ENCODE measurements at regions not wholly inside any gene's neighbourhood (a gene's known extent, or its start where the extent isn't known, plus 50 kb on each side); places are given as distances from the start of the nearest gene placed in this dataset.

DNA sequence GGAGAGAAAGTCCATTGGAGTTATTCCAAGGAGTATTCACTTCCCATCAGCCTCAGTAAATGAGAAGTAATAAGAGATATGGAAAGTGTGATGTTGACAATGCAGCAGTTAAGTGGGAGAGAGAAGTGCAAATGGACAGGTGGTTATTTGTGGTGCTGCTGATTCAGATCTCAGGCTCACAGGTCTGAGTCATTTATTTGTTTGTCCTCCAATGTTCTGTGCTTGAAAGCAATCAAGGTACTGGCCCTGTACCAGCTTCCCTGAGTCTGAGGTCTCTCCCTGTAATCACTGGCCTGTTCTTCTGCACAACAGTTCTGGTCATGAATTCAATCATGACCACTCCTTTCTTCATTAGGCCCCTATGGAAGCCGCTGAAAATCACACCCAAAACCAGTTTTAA, 827.7 kb downstream of the MAFB start:
- peak in 1 of 2 donors; percentile 86 for ATAC-seq
- intact Hi-C loops (cut with DNase I), result no loop called here
- no peak for DNase-seq

DNA sequence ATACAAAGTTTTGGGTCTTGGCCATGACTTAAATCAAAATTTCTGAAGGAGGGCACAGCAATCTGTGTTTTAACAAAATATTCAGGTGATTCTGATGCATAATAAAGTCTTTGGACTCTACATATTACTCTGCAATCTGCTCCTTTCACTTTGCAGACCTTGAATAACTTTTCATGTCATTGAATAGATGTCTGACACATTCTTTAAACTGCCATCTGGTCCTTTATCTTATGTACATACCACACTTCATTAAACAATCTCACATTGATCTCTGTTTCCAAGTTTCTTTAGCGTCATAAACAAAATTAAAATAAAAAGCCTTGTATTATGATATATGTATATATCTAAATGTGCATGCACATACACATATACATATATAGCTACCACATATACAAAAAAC, 831.2 kb downstream of the MAFB start:
- intact Hi-C loops (cut with DNase I), result no loop called here
- DNase-seq, result no peak

DNA sequence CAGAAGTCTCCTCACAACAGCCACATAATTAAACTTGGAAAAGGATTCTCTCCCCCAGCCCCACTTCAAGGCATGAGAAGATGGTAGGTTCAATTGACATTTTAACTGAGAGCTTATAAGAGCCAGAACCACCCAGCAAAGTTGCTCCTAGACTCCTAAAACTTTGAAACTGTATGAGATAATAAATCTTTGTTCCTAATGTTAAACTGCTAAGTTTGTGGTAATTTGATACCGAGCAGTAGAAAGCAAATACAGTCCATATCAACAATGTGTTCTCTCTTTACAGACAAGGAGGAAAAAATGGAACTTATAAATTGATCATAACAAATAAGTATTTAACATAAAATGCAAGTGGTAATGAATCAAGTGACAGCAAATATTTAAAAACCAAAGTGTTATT, 831.8 kb downstream of the MAFB start:
- DNase-seq, result no peak
- intact Hi-C loops (cut with DNase I), result no loop called here
- ATAC-seq, result no peak

More for the DNA sequence above, 831.2 kb downstream of the MAFB start:
- ATAC-seq, result no peak

DNA sequence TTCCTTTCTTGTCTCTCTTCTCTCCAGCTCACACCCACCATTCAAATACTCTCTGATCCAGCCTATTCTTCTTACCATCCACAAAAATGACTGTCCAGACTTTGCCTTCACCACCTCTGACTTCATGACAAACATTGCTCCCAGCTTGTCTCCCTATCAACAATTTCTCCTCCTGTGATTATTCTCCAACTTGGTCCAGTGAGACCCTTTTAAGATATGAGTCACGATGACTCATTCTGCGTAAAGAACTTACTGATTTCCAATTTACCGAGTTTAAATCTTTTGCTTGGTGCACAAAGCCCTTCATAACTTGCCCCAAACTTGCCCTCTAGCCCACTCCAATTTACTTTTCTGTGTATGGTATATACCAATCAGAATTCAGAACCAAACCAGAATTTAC, 833.2 kb downstream of the MAFB start:
- no peak for DNase-seq
- intact Hi-C loops (cut with DNase I), result no loop called here
- ATAC-seq, result no peak

DNA sequence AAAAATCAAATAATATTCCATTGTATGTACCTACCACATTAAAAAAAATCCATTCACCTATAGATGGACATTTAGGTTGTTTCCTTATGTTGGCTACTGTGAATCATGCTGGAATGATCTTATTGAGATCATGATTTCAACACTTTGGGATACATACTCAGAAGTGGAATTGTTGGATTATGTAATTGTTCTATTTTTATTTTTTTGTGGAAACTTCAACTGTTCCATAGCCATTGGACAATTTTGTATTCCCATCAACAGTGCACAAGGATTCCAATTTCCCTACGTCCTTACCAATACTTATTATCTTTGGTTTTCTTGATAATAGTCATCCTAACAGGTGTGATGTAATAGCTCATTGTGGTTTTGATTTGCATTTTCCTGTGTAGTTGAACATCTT, 834.0 kb downstream of the MAFB start:
- ATAC-seq (no peak), DNase-seq (no peak)
- intact Hi-C loops (cut with DNase I), result no loop called here

DNA sequence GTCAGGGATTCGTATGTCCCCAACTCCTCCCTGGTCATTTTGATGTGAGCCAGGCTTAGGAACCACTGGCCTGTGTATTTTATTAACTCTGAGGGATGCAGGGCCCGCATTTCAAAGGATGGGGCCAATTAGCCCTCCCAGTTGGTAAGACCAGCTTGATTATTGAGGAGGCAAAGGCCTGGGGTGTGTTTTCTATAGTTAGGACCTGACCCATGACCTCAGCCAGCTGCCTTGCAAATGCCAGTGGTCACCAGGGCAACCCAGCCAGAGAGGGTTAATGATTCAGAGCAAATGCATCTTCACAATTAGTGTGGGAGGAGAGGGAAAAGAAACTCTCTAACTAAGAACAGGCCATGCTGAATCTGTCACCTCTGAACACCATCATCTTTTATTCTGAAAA, 835.4 kb downstream of the MAFB start:
- ATAC-seq, result no peak

GRCh38 chr20:39853050-39853449, 836.0 kb downstream of the MAFB start:
- DNase-seq (no peak), ATAC-seq (no peak)
- intact Hi-C loops (cut with DNase I), result no loop called here

More for the DNA sequence above, 835.4 kb downstream of the MAFB start:
- no peak for DNase-seq
- intact Hi-C loops (cut with DNase I), result no loop called here

DNA sequence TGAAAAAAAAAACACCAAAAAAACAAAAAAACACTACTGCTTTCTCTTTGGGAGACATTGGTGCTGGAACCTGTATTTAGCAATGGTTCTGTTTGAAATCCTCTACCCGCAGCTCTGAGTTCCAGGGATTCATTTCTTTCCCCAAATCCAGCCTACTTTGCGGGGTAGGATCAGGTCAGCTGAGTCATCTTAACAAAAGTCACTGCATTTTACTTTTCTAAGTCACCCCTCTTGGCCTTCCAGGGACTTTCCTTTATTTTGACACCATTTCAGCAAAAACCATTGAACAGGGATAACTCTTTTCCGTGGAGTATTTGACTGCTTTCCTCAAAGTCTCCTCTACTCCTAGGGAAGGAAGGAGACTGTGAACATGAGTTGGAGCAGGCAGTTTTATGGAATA, 837.6 kb downstream of the MAFB start:
- DNase-seq, result no peak
- no peak for ATAC-seq
- intact Hi-C loops (cut with DNase I), result no loop called here

GRCh38 chr20:39850821-39851330, 838.2 kb downstream of the MAFB start:
- no peak for DNase-seq
- ATAC-seq, result peak in 1 of 2 donors; percentile 3
- intact Hi-C loops (cut with DNase I), result no loop called here

GRCh38 chr20:39850246-39850645, 838.8 kb downstream of the MAFB start:
- DNase-seq (no peak), ATAC-seq (peak in 1 of 2 donors; percentile 3)
- intact Hi-C loops (cut with DNase I), result no loop called here

- DNase-seq, result peak; percentile 95
- ATAC-seq, result peak; percentile 98
- intact Hi-C loops (cut with DNase I), result no loop called here
Measured at GRCh38 chr20:39849664-39850063, 839.4 kb downstream of the MAFB start.

- DNase-seq, result no peak
- ATAC-seq, result no peak
- intact Hi-C loops (cut with DNase I), result no loop called here
Measured at GRCh38 chr20:39849171-39849570, 839.9 kb downstream of the MAFB start.

GRCh38 chr20:39839399-39840119, 849.5 kb downstream of the MAFB start:
- no peak for ATAC-seq
- intact Hi-C loops (cut with DNase I), result loop anchor here in 1 of 2 donors (10.0 kb wide), 1 partner anchor 855 kb away; no protein-coding TSS in a partner anchor
- no peak for DNase-seq

- ATAC-seq, result no peak
- intact Hi-C loops (cut with DNase I), result loop anchor here in 1 of 2 donors (10.0 kb wide), 1 partner anchor 857 kb away; no protein-coding TSS in a partner anchor
Measured at GRCh38 chr20:39837561-39837960, 851.5 kb downstream of the MAFB start.

DNA sequence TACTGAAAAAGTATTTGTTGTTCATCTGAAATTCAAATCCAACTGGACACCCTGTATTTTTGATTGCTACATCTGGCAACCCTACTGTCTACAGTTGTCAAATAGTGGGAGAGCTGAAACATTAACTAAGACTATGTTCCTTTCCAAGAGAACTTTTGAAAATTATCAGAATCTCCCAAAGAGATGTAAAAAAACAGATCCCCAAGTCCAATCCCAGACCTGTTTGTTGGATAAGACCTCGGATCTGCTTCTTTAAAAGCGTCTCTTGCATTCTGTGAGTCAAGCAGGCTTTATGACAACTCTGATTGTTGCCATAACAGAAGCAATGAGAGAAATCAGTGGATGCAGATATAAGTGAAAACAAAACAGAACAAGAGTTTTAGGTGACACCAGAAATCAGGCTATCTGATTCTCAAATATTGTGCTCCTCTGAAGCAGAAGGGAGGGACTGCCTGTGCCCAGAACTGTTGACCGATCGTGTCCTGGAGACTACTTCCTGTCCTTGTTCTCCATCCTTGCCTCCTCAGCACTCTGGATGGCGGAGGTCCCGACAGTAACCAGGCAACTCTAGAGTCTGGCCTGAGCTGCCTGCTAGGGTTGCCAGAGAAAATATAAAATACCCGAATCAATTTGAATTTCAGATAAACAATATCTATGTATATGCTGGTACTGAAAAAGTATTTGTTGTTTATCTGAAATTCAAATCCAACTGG, 853.8 kb downstream of the MAFB start:
- intact Hi-C loops (cut with DNase I), result loop anchor here in 1 of 2 donors (10.0 kb wide), 1 partner anchor 860 kb away; no protein-coding TSS in a partner anchor
- DNase-seq (peak; percentile 63), ATAC-seq (peak; percentile 63 to 91)

More at GRCh38 chr20:39837561-39837960, 851.5 kb downstream of the MAFB start:
- DNase-seq, result no peak

- ATAC-seq, result no peak
- intact Hi-C loops (cut with DNase I), result loop anchor here in 1 of 2 donors (10.0 kb wide), 1 partner anchor 864 kb away; no protein-coding TSS in a partner anchor
- DNase-seq, result no peak
Measured at GRCh38 chr20:39830903-39831302, 858.1 kb downstream of the MAFB start.

DNA sequence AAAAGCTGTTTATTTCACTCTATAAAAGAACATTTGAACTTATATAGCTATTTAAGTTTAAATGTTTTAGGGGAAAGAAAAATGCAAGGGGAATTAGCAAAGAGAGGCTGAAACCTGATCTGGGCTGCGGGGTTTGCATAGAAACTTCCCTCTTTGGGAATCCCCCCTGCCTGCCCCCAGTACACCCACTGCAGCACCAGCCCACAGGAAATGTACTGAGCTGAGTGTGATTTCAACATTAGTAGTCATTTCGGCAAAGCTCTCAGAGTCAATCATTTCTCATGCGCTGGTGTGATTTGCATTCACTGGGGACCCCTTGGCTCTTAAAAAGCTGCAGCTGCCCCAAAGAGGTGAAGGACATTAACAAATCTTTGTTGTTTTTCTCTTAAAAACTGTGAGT, 859.4 kb downstream of the MAFB start:
- intact Hi-C loops (cut with DNase I), result loop anchor here (10.0 kb wide), 1 partner anchor 865 kb away; no protein-coding TSS in a partner anchor
- ATAC-seq, result no peak
- no peak for DNase-seq

- DNase-seq, result no peak
- intact Hi-C loops (cut with DNase I), result loop anchor here in 1 of 2 donors (10.0 kb wide), 1 partner anchor 866 kb away; no protein-coding TSS in a partner anchor
- ATAC-seq, result peak in 1 of 2 donors; percentile 12
Measured at GRCh38 chr20:39829256-39829655, 859.8 kb downstream of the MAFB start.

GRCh38 chr20:39825950-39826349, 863.1 kb downstream of the MAFB start:
- intact Hi-C loops (cut with DNase I), result loop anchor here in 1 of 2 donors (10.0 kb wide), 1 partner anchor 869 kb away; no protein-coding TSS in a partner anchor
- no peak for ATAC-seq

DNA sequence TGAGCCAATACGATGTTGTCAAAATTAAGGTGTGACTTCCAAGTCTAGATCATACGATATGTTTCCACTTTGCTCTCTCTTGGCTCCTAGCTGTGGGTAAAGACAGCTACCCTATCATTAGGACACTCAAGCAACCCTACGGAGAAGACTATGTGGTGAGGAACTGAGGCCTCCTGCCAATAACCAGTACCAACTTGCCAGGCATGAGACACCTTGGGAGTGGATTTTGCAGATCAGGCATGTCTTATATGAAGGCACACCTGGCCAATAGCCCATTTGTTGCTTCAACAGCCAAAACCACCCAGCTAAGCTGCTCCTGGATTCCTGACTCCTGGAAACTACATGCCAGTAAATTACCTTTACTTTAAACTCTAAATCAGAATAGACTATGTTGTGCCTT, 863.4 kb downstream of the DHX35 start:
- DNase-seq (no peak), ATAC-seq (no peak)
- intact Hi-C loops (cut with DNase I), result loop anchor here in 1 of 2 donors (10.0 kb wide), 1 partner anchor 869 kb away; no protein-coding TSS in a partner anchor

More at GRCh38 chr20:39825950-39826349, 863.1 kb downstream of the MAFB start:
- DNase-seq, result no peak
